Neural cell (in vitro differentiated cells): ENCODE measurements at regions not wholly inside any gene's neighbourhood (a gene's known extent, or its start where the extent isn't known, plus 50 kb on each side); places are given as distances from the start of the nearest gene placed in this dataset.

ENCODE experiments used
- EZH2 ChIP-seq: fragments of 200-600, 300-800 bp; shearing (Covaris generic), sonication (generic); IDR thresholded peaks from 2 replicates; pipeline ENCODE4 v1.6.1; 2014; ENCODE audit warnings: antibody characterized with exemption, low read length, borderline replicate concordance, mild to moderate bottlenecking; ENCODE audit not compliant: insufficient read depth, poor library complexity, severe bottlenecking
- TF ChIP-seq, protein P1 (sequence below): fragments of 450-650 bp; IDR thresholded peaks from 2 replicates; pipeline ENCODE4 v1.5.1; 2014; ENCODE audit warnings: antibody characterized with exemption, mild to moderate bottlenecking, moderate library complexity; ENCODE audit not compliant: poor library complexity, severe bottlenecking

DNA sequence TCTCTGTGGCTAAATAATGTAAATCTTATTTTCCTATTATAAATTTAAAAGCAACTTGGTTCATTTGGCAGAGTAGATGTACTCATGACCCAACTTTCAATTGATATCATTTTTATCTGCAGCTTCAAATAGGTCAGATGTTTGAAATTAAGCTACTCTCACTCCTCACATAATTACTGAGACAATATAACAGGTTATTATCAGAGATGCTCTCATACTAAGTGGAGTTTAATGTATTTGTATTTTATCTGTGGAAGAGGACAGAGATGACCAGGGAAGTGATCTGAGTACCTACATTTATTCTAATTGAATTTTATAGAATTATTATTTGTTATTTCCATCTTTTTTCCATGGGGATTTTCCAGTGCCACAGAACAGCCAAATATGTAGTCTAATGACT, 177.4 kb upstream of the PRLR start:
- TF ChIP-seq, protein P1, sequence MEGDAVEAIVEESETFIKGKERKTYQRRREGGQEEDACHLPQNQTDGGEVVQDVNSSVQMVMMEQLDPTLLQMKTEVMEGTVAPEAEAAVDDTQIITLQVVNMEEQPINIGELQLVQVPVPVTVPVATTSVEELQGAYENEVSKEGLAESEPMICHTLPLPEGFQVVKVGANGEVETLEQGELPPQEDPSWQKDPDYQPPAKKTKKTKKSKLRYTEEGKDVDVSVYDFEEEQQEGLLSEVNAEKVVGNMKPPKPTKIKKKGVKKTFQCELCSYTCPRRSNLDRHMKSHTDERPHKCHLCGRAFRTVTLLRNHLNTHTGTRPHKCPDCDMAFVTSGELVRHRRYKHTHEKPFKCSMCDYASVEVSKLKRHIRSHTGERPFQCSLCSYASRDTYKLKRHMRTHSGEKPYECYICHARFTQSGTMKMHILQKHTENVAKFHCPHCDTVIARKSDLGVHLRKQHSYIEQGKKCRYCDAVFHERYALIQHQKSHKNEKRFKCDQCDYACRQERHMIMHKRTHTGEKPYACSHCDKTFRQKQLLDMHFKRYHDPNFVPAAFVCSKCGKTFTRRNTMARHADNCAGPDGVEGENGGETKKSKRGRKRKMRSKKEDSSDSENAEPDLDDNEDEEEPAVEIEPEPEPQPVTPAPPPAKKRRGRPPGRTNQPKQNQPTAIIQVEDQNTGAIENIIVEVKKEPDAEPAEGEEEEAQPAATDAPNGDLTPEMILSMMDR, result no peak
- TF ChIP-seq EZH2, result no peak
